NT2/D1 (cell line): ENCODE measurements at regions not wholly inside any gene's neighbourhood (a gene's known extent, or its start where the extent isn't known, plus 50 kb on each side); places are given as distances from the start of the nearest gene placed in this dataset.

Source experiments
- SUZ12 ChIP-seq: IDR thresholded peaks from 2 replicates; pipeline ENCODE4 v1.6.1; 2011; ENCODE audit not compliant: insufficient read length, insufficient read depth; ENCODE audit errors: extremely low read depth
- YY1 ChIP-seq: IDR thresholded peaks from 2 replicates; pipeline ENCODE4 v1.6.1; 2011; ENCODE audit not compliant: insufficient read length, insufficient read depth
- ZNF274 ChIP-seq: IDR thresholded peaks from 2 replicates; pipeline ENCODE4 v1.6.1; 2011; ENCODE audit warnings: mild to moderate bottlenecking, low read depth, low read length

DNA sequence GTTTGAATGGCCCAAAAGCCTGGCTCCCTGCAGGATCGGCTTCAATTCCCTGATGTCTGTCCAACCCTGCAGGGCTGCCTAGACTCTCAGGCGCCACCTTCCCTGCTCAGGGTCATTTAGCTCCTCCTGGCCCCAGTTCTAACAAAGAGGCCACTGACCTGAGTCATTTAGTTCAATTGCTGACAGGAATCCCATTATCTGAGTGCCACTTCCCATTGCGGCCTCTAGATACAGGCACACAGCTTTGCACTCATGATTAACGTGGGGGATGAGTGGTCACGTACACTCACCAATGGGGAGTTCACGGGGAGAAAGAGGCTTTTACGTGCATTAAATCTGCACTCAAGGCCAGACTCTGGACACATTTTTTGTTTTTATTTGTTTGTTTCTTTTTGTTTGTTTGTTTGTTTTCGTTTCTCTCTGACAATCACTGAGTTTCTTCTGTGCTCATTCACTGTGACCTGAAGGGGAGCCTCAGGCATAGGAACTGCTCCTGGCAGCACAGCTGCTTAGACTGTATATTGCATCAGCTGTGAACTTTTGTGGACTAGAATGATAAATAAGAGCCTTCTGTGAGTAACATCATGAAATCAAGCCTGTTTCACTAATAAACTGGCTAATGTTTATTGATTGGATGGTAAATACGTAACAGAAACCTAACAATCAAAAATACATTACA, 118.9 kb upstream of the CTNNA2 start:
- TF ChIP-seq ZNF274 (no peak), SUZ12 (no peak), YY1 (no peak)
